ENCODE measurements at regions not wholly inside any gene's neighbourhood (a gene's known extent, or its start where the extent isn't known, plus 50 kb on each side); places are given as distances from the start of the nearest gene placed in this dataset.

DNA sequence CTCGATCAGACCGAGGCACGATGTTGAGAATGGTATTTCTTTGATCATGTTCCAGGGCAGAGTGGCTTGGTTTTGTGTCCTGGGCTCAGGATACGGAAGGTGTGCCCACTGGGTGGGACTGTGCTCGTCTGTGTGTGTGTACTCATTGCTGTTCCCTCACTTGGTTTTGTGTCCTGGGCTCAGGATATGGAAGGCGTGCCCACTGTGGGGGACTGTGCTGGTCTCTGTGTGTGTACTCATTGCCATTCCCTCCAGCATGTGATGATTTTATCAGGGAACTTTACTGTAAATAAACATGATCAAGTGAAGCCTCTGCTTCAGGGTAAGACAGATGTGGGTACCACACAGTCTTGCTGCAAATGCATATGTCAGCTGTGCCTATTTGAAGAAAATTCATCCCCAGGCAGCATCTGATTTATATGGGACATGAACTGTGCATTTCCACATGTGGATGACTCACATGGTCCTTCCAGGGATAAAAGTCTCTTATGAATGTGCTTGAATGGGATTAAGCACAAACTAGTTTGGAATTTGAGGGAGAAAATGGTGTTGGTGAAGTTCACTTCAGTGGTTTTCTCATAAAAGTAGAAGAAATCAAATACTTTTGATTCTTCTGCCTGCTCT lies 274.3 kb downstream of the QKI start:
- TF ChIP-seq CTCF (conservative IDR thresholded peaks at IDR 0.05; ENCODE audit: low read depth, low read length) (no peak), POLR2A (IDR thresholded peaks at IDR 0.05; ENCODE audit: low read depth, low read length) (no peak), SMC3 (IDR thresholded peaks at IDR 0.05; ENCODE audit: low read depth, low read length) (no peak), RFX5 (IDR thresholded peaks at IDR 0.05; ENCODE audit: low read depth, low read length) (no peak), RAD21 (IDR thresholded peaks at IDR 0.05; ENCODE audit: low read length) (no peak), FOS (IDR thresholded peaks at IDR 0.05; ENCODE audit: low read depth, low read length) (no peak), USF2 (IDR thresholded peaks at IDR 0.05; ENCODE audit: low read depth, low read length) (no peak), MXI1 (IDR thresholded peaks at IDR 0.05; ENCODE audit: borderline replicate concordance, low read depth, low read length) (no peak), CHD1 (IDR thresholded peaks at IDR 0.05; ENCODE audit: low read depth, low read length) (no peak), ELK1 (IDR thresholded peaks at IDR 0.05; ENCODE audit: borderline replicate concordance, low read depth, low read length) (no peak)

All from IMR-90 (cell line).